WERI-Rb-1 (cell line): ENCODE measurements at regions not wholly inside any gene's neighbourhood (a gene's known extent, or its start where the extent isn't known, plus 50 kb on each side); places are given as distances from the start of the nearest gene placed in this dataset.

ENCODE experiments used
- DNase-seq: peaks from one replicate; pipeline ENCODE4 v3.0.0-alpha.2; 2020
- H3K27ac ChIP-seq: fragments of 250-450 bp; sonication (Bioruptor Pico); 2 replicates; pipeline ENCODE4 v1.5.1; 2020; ENCODE audit warnings: mild to moderate bottlenecking, moderate library complexity
- H3K27me3 ChIP-seq: fragments of 250-450 bp; sonication (Bioruptor Pico); 2 replicates; pipeline ENCODE4 v1.5.1; 2021; ENCODE audit warnings: mild to moderate bottlenecking, low read depth, moderate library complexity; ENCODE audit not compliant: insufficient read depth, severe bottlenecking
- H3K36me3 ChIP-seq: fragments of 250-450 bp; sonication (Bioruptor Pico); 2 replicates; pipeline ENCODE4 v1.5.1; 2020; ENCODE audit warnings: mild to moderate bottlenecking, moderate library complexity
- H3K4me3 ChIP-seq: 2 replicates; pipeline ENCODE4 v1.5.1; 2011; ENCODE audit warnings: low read depth, mild to moderate bottlenecking, control low read depth, low read length
- H3K9me3 ChIP-seq: fragments of 250-450 bp; sonication (Bioruptor Pico); 2 replicates; pipeline ENCODE4 v1.5.1; 2021; ENCODE audit warnings: mild to moderate bottlenecking, moderate library complexity; ENCODE audit not compliant: severe bottlenecking
- CTCF ChIP-seq: IDR thresholded peaks from 2 replicates; pipeline ENCODE4 v1.5.1; 2011; ENCODE audit warnings: low read depth, mild to moderate bottlenecking, control low read depth, inconsistent platforms, low read length

GRCh38 chr2:133651861-133652260 lies 83.6 kb upstream of the NCKAP5 start:
- Histone ChIP-seq H3K27me3 (no peaks in the 10 kb centered on the region), H3K9me3 (no peaks in the 10 kb centered on the region), H3K27ac (no peak overlapping the region), H3K4me3 (no peak overlapping the region), H3K36me3 (no peaks in the 10 kb centered on the region)
- TF ChIP-seq CTCF = no peak
- DNase-seq = no peak

DNA sequence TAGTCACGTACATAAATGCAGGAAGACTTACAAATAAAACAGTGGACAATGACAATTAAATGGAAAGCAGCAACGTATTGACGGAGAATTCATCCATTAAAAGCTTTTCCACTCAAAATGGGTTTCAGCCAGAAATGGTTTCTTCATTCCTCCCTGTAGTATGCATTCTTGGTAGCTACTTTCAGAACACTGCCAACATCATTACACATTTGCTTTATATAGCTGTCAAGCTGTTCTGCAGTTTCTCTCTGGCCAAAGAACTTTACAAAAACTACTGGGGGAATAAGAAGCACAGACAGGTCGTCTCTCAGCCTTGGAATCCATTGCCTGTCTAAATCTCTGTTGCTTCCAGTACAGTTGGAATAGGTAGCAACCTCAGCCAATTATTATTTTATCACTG lies 84.1 kb upstream of the NCKAP5 start:
- Histone ChIP-seq H3K9me3 (no peaks in the 10 kb centered on the region), H3K27me3 (no peaks in the 10 kb centered on the region), H3K4me3 (no peak overlapping the region), H3K27ac (no peak overlapping the region), H3K36me3 (no peaks in the 10 kb centered on the region)
- TF ChIP-seq CTCF = no peak
- no peak for DNase-seq

GRCh38 chr2:133653056-133653455 lies 84.8 kb upstream of the NCKAP5 start:
- Histone ChIP-seq H3K27ac (no peak overlapping the region), H3K36me3 (no peaks in the 10 kb centered on the region), H3K4me3 (no peak overlapping the region), H3K9me3 (no peaks in the 10 kb centered on the region), H3K27me3 (no peaks in the 10 kb centered on the region)
- DNase-seq = no peak
- TF ChIP-seq CTCF = no peak

- H3K4me3 ChIP-seq = no peak overlapping the region
- no peak overlapping the region for H3K27ac ChIP-seq
- no peaks in the 10 kb centered on the region for H3K9me3 ChIP-seq
- no peaks in the 10 kb centered on the region for H3K27me3 ChIP-seq
- no peak for DNase-seq
- no peak for TF ChIP-seq CTCF
- H3K36me3 ChIP-seq = no peaks in the 10 kb centered on the region
These were observed 86.7 kb upstream of the NCKAP5 start for GRCh38 chr2:133654949-133655348.

- no peak for DNase-seq
- Histone ChIP-seq H3K27ac (no peak overlapping the region), H3K36me3 (no peaks in the 10 kb centered on the region), H3K9me3 (no peaks in the 10 kb centered on the region), H3K27me3 (no peaks in the 10 kb centered on the region), H3K4me3 (no peak overlapping the region)
- no peak for TF ChIP-seq CTCF
These were observed 87.3 kb upstream of the NCKAP5 start for GRCh38 chr2:133655610-133656009.

DNA sequence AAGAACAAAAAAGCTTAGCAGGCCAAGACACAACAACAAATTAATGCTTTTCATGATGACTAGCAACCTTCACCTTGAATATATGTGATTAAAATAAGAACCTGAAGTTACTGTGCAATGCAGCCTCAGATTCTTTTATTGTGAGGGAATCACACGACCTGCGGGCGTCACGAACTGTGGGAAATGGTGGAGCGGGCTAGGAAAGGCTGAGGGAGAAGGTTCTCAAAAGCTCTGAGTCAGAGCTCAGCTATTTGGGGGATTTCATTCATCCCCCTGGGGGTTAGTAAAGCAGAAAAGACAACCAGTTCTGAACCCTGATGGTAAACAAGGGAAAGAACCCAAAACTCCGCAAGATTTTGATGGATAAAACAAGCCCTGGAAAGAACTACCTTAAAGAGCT lies 89.3 kb upstream of the NCKAP5 start:
- Histone ChIP-seq H3K36me3 (no peaks in the 10 kb centered on the region), H3K27ac (no peak overlapping the region), H3K4me3 (no peak overlapping the region), H3K27me3 (no peaks in the 10 kb centered on the region), H3K9me3 (no peaks in the 10 kb centered on the region)
- no peak for TF ChIP-seq CTCF
- DNase-seq = no peak
